ENCODE measurements at regions not wholly inside any gene's neighbourhood (a gene's known extent, or its start where the extent isn't known, plus 50 kb on each side); places are given as distances from the start of the nearest gene placed in this dataset.

GRCh38 chr11:19661827-19662226, 50.8 kb upstream of the NAV2 start:
- no peak for DNase-seq (ENCODE audit: low read depth in 2 of 2)

GRCh38 chr11:19660076-19660475, 52.6 kb upstream of the NAV2 start:
- DNase-seq (ENCODE audit: low read depth in 2 of 2) = no peak

- DNase-seq (ENCODE audit: low read depth in 2 of 2) = no peak
These were observed 53.1 kb upstream of the NAV2 start for GRCh38 chr11:19659529-19659928.

- no peak for DNase-seq (ENCODE audit: low read depth in 2 of 2)
These were observed 54.3 kb upstream of the NAV2 start for GRCh38 chr11:19658344-19658743.

GRCh38 chr11:19656140-19656541, 56.5 kb upstream of the NAV2 start:
- no peak for DNase-seq (ENCODE audit: low read depth in 2 of 2)

- DNase-seq (ENCODE audit: low read depth in 2 of 2) = no peak
These were observed 59.8 kb upstream of the NAV2 start for GRCh38 chr11:19652623-19653375.

- DNase-seq (ENCODE audit: low read depth in 2 of 2) = no peak
These were observed 61.0 kb upstream of the NAV2 start for GRCh38 chr11:19651653-19652052.

- no peak for DNase-seq (ENCODE audit: low read depth in 2 of 2)
These were observed 61.6 kb upstream of the NAV2 start for GRCh38 chr11:19651028-19651427.

GRCh38 chr11:19650467-19650866, 62.2 kb upstream of the NAV2 start:
- no peak for DNase-seq (ENCODE audit: low read depth in 2 of 2)

- no peak for DNase-seq (ENCODE audit: low read depth in 2 of 2)
These were observed 62.9 kb upstream of the NAV2 start for GRCh38 chr11:19649751-19650150.

GRCh38 chr11:19648321-19648720, 64.3 kb upstream of the NAV2 start:
- DNase-seq (ENCODE audit: low read depth in 2 of 2) = no peak

GRCh38 chr11:19647816-19648215, 64.8 kb upstream of the NAV2 start:
- no peak for DNase-seq (ENCODE audit: low read depth in 2 of 2)

- no peak for DNase-seq (ENCODE audit: low read depth in 2 of 2)
These were observed 65.7 kb upstream of the NAV2 start for GRCh38 chr11:19646921-19647320.

GRCh38 chr11:19646308-19646707, 66.3 kb upstream of the NAV2 start:
- no peak for DNase-seq (ENCODE audit: low read depth in 2 of 2)

GRCh38 chr11:19644316-19644715, 68.3 kb upstream of the NAV2 start:
- no peak for DNase-seq (ENCODE audit: low read depth in 2 of 2)

GRCh38 chr11:19642185-19643158, 70.2 kb upstream of the NAV2 start:
- DNase-seq (ENCODE audit: low read depth in 2 of 2) = no peak

- DNase-seq (ENCODE audit: low read depth in 2 of 2) = no peak
These were observed 73.0 kb upstream of the NAV2 start for GRCh38 chr11:19639603-19640105.

- DNase-seq (ENCODE audit: low read depth in 2 of 2) = no peak
These were observed 77.3 kb upstream of the NAV2 start for GRCh38 chr11:19635332-19635731.

- DNase-seq (ENCODE audit: low read depth in 2 of 2) = no peak
These were observed 79.4 kb upstream of the NAV2 start for GRCh38 chr11:19633276-19633675.

- DNase-seq (ENCODE audit: low read depth in 2 of 2) = peak; percentile 18 to 24
These were observed 80.2 kb upstream of the NAV2 start for GRCh38 chr11:19632499-19632834.

GRCh38 chr11:19631712-19632498, 80.7 kb upstream of the NAV2 start:
- no peak for DNase-seq (ENCODE audit: low read depth in 2 of 2)

GRCh38 chr11:19628018-19628417, 84.6 kb upstream of the NAV2 start:
- DNase-seq (ENCODE audit: low read depth in 2 of 2) = no peak
